ACC112 (cell line): ENCODE measurements at regions not wholly inside any gene's neighbourhood (a gene's known extent, or its start where the extent isn't known, plus 50 kb on each side); places are given as distances from the start of the nearest gene placed in this dataset.
"Not testable (repeated sequence)": the region's sequence is repeated elsewhere in the genome, so short reads cannot be mapped to it uniquely, and the experiment has no call there.

ENCODE experiments used
- H2AFZ ChIP-seq: fragments of 200-600 bp; sonication (generic); one replicate; pipeline ENCODE4 v1.6.0; 2017; ENCODE audit warnings: antibody characterized with exemption, low read length; ENCODE audit not compliant: unreplicated experiment
- H3K27ac ChIP-seq: fragments of 200-600 bp; sonication (generic); 2 replicates; pipeline ENCODE4 v1.5.1; 2014; ENCODE audit warnings: low read depth, mild to moderate bottlenecking, antibody characterized with exemption, low read length, moderate library complexity
- H3K27me3 ChIP-seq: fragments of 200-600 bp; sonication (generic); 2 replicates; pipeline ENCODE4 v1.6.1; 2014; ENCODE audit warnings: mild to moderate bottlenecking, antibody characterized with exemption, low read length, moderate library complexity, mixed read lengths; ENCODE audit not compliant: insufficient read depth
- H3K36me3 ChIP-seq: fragments of 200-600 bp; sonication (generic); 2 replicates; pipeline ENCODE4 v1.6.1; 2016; ENCODE audit warnings: mild to moderate bottlenecking, antibody characterized with exemption, low read length, moderate library complexity, mixed read lengths; ENCODE audit not compliant: insufficient read depth
- H3K4me1 ChIP-seq: fragments of 200-600 bp; sonication (generic); one replicate; pipeline ENCODE4 v1.6.1; 2016; ENCODE audit warnings: low read length, mixed read lengths; ENCODE audit not compliant: insufficient read depth, unreplicated experiment, control insufficient read depth
- H3K4me3 ChIP-seq: fragments of 200-600 bp; sonication (generic); 2 replicates; pipeline ENCODE4 v1.5.1; 2014; ENCODE audit warnings: mild to moderate bottlenecking, low read depth, low read length
- H3K79me2 ChIP-seq: fragments of 200-600 bp; sonication (generic); one replicate; pipeline ENCODE4 v1.6.0; 2016; ENCODE audit warnings: low read length; ENCODE audit not compliant: control insufficient read depth, unreplicated experiment, insufficient read depth

DNA sequence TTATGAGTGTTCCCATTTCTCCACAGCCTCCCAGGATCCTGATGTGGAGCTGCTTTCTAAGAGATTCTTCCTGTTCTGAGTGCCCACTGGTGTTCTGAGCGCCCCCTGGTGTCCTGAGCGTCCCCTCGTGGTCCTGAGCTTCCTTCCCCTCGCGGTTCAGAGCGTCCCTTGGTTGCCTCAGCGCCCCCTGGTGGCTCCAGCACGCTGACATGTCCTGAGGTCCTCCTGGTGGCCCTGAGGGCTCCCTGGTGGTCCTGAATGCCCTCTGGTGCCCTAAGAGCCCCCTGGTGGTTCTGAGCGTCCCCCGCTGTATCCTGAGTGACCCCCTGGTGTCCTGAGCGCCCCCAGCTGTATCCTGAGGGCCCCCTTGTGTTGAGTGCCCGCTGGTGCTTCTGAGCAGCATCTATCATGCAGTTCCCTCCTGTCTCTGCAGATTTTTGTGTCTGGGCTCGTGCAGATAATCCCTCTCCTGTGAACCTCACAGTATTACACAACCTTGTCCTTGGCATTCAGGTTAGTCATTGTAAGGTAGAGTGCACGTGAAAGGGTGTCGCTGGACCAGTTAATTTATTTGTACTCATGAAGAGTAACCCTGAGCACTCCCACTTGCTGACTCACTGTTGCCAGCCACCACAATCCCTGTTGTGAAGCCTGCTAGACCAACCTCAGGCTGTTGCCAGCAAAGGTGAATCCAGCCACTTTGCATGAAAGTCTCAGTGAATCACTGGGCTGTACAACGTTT lies 1214.9 kb downstream of the TMEM121 start:
- H3K4me1 ChIP-seq, H2AFZ ChIP-seq: not testable (repeated sequence)

DNA sequence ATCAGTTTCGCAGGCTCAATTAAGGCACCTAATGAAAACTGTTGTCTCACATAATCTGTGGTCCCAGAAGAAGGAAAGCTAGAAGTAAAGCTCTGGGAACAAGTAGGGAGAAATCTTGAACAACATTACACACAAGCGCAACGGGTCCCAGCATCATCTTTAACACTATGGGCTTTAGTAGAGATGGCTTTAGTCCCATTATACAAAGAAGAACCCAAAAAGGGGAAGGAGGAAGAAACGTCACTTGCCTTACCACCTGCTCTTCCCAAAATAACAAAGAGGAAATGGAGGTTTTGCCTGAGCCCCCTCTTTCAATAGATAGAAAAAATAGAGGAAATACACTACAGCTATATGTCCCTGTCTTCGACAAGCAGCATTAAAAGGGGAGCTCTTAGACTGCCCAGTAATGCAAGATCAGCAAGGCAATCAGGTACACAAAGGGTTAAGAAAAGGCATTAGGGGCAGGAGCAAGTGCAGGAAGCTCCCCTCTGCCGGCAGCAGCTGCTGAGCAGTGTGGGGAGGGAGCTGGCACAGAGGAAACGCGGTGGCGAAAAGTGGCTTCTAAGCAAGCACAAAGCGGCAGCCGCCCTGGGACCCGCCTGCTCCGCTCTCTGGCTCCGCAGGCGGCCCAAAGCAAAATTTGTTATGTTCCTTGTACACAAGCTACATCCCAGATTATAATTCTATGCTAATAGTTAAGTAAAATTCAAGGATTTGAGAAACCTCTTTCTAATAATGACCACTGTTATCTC lies 1218.8 kb downstream of the TMEM121 start:
- H3K27me3 ChIP-seq, H3K36me3 ChIP-seq, H3K4me3 ChIP-seq, H3K27ac ChIP-seq, H2AFZ ChIP-seq, H3K4me1 ChIP-seq, H3K79me2 ChIP-seq: not testable (repeated sequence)

More for the DNA sequence above, 1214.9 kb downstream of the TMEM121 start:
- H3K27ac ChIP-seq, H3K79me2 ChIP-seq, H3K4me3 ChIP-seq, H3K27me3 ChIP-seq, H3K36me3 ChIP-seq: not testable (repeated sequence)

DNA sequence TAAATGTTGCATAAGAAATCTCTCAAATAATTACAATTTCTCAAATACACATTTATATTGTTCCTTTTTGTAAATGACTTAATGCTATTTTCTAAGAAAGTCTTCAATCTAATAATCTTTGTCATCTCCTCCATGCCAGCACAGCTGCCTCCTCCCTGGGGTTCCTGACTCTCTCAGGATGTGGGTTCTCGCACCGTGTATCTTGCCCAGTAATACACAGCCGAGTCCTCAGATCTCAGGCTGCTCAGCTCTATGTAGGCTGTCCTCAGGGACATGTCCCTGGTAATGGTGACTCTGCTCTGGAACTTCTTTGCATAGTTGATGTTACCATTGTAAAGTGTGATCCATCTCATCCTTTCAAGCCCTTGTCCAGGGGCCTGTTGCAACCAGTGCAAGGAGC lies 1223.7 kb downstream of the TMEM121 start:
- H3K27ac ChIP-seq, H3K4me1 ChIP-seq, H3K4me3 ChIP-seq, H3K79me2 ChIP-seq, H2AFZ ChIP-seq, H3K36me3 ChIP-seq, H3K27me3 ChIP-seq: not testable (repeated sequence)

DNA sequence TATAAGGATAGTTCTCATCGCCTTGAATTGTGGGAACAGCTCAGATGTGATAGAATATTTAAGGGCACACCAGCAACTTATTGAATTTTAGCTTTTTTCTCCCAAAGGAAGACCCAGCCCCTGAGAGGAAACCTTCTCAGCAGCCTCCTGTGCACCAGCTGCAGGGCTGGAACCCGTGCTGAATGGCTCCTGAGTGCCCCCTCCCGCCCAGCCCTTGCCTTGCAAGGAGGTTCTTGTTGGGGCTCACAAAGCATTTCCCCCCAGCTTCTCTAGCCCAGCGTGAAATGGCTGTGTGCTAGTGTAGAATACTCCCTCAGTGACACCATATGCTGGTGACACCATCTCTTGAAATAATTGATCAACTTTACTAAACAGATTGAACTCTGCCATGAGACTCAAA lies 1227.4 kb downstream of the TMEM121 start:
- H3K79me2 ChIP-seq, H3K27me3 ChIP-seq, H3K27ac ChIP-seq, H3K4me1 ChIP-seq, H3K36me3 ChIP-seq, H2AFZ ChIP-seq, H3K4me3 ChIP-seq: not testable (repeated sequence)

DNA sequence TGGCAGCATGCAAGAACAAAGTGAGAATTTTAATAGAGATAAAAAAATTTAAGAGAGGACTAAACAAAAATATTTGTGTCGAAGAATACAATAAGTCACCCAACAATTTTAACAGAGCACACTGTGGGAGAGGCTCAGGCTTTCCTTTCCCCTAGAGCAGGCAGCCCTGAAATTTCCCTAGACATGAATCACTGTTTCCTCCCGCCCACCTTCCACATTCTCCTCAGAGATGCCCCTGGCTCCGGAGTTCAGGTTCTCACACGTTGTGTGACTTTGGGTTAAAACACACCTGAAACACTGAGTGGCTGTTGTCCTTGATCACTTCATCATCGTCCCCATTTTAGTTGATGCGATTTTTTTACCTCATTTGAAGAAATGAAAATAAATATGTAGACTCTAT lies 1231.1 kb downstream of the TMEM121 start:
- not testable (repeated sequence) for H3K79me2 ChIP-seq, H3K36me3 ChIP-seq, H2AFZ ChIP-seq, H3K4me1 ChIP-seq, H3K27ac ChIP-seq, H3K4me3 ChIP-seq, H3K27me3 ChIP-seq

DNA sequence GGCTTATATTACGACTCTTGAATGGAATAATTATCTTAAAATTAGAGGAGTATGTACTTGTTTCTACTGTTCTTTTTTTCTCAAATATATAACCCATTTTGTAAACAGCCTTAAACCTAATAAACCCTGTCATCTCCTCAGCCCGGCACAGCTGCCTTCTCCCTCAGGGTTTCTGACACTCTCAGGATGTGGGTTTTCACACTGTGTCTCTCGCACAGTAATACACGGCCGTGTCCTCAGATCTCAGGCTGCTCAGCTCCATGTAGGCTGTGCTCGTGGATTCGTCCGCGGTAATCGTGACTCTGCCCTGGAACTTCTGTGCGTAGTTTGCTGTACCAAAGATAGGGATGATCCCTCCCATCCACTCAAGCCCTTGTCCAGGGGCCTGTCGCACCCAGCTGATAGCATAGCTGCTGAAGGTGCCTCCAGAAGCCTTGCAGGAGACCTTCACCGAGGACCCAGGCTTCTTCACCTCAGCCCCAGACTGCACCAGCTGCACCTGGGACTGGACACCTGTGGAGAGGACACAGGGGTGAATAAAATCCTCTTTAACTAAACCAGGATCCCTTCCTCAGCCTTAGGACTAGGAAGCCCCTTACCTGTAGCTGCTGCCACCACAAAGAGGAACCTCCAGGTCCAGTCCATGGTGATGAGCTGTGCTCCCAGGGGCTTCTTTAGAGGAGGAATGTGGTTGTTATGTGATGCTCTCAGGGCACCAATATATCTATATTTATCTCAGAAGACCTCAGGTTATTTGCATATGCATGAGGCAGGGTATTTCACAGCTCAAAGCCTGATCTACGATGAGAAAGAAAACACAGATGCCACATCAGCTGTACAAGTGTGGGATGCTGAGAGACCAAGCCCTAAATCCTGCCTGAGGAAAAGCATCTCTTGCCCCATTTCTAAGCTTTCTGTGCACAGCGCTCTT lies 1235.8 kb downstream of the TMEM121 start:
- not testable (repeated sequence) for H3K79me2 ChIP-seq, H3K4me3 ChIP-seq, H3K4me1 ChIP-seq, H3K27ac ChIP-seq, H3K36me3 ChIP-seq, H3K27me3 ChIP-seq, H2AFZ ChIP-seq

DNA sequence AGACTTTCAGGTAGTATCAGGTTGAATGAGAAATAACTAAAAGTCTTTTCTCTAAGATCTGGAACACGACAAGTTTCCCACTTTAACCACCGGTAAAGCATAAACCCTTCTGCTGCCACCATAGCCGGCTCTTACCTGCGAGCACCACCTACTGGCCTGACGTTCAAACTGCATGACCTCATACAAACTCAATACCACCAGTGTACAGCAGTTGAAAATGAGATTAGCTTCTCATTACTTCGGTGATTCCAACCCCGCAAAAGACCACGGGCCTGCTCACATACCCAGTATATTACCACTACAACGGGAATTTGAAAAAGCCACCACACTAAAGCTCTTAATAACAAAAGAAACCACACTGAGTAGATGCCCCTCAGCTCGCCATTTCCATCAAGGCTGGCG lies 1238.6 kb downstream of the TMEM121 start:
- H3K4me1 ChIP-seq, H3K27me3 ChIP-seq, H3K27ac ChIP-seq, H3K36me3 ChIP-seq, H2AFZ ChIP-seq, H3K4me3 ChIP-seq, H3K79me2 ChIP-seq: not testable (repeated sequence)

DNA sequence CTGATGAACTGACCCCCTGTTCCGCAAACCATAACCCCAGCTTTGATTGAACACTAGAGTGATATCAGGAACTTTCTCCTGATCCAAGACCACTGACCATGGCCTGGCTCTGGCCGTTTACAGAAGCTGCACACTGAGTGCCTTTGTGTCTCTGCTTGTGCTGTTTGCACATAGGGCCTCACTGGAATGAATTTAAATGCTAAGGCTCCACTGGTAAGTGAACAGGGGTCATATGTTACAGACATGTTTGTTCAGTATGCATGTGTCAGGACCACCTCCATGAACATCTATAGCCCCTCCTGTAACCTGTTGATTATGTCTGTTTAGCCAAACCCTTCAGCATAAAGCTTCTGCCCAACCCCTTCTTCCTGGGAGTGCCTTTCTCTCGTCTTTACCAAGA lies 1239.8 kb downstream of the TMEM121 start:
- Histone ChIP-seq H3K79me2 (no peaks in the 10 kb centered on the region), H3K4me1 (no peaks in the 10 kb centered on the region), H2AFZ (no peak overlapping the region), H3K27me3 (no peaks in the 10 kb centered on the region), H3K36me3 (no peaks in the 10 kb centered on the region), H3K4me3 (no peak overlapping the region), H3K27ac (no peak overlapping the region)

DNA sequence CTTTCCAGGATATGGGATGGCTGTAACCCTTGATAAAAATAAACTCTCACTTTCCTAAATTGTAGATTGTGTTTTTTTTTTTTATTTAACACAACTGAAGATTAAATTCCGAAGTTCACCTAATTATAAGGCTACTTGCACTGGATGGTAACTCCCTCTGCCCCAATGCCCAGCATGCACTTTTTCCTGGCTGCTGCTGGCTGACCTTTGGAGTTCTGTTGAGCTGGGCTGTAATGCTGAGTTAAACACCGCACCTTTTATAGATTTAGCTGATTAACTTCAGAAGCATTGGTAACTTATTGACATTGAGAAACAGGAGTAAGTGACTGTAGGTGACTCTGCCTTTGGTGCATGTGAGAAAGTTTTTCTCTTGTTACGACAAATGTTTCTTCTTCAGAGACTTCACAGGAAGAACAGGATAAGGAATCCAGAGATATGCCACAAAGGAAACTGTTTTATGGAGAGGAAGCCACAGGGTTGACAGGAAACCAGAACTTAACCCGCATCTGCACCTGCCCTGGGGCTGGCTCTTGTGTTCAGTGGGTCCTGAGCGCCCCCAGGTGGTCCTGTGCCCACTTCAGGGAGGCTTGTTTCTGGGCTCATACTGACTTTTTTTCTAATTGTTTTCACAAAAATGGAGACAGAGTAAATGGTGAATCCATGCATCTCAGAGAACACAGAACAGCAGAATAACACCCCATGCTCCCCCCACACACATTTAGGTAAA lies 1240.3 kb downstream of the TMEM121 start:
- not testable (repeated sequence) for H3K79me2 ChIP-seq, H3K4me1 ChIP-seq, H3K27ac ChIP-seq, H3K27me3 ChIP-seq, H3K4me3 ChIP-seq, H3K36me3 ChIP-seq, H2AFZ ChIP-seq

DNA sequence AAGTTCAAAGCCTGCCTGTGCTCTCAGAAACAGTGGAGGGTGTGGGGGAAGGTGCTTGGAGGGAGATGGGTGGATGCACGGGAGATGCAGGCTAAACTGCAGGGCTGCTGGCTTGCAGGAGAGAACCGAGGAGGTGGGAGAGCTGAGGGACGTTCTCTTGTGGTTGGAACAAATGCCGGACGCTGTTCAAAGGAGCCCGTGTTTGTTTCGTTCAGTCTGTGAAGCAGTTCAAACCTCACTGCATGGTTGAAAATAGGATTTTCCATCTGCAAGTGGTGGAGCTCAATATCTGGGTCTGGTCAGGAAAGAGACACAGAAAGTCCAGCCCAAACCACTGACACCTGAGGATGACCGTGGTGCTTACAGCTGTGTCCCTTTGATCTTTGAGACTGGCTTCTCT lies 1241.8 kb downstream of the TMEM121 start:
- H2AFZ ChIP-seq, H3K4me1 ChIP-seq, H3K4me3 ChIP-seq, H3K36me3 ChIP-seq, H3K27me3 ChIP-seq, H3K27ac ChIP-seq, H3K79me2 ChIP-seq: not testable (repeated sequence)
